ENCODE measurements at regions not wholly inside any gene's neighbourhood (a gene's known extent, or its start where the extent isn't known, plus 50 kb on each side); places are given as distances from the start of the nearest gene placed in this dataset.
"Not testable (repeated sequence)": the region's sequence is repeated elsewhere in the genome, so short reads cannot be mapped to it uniquely, and the experiment has no call there.

GRCh38 chr4:28505064-28505463 is 1644.4 kb downstream of the STIM2 start:
- CTCF ChIA-PET = no interaction called here

GRCh38 chr4:28508636-28509035 is 1648.0 kb downstream of the STIM2 start:
- POLR2A ChIA-PET = no interaction called here
- no peak for ATAC-seq
- 52% methylated on average over 9 of the region's 9 CpGs for WGBS (ENCODE audit: missing lambda C conversion rate)

More at GRCh38 chr4:28505064-28505463, 1644.4 kb downstream of the STIM2 start:
- Histone ChIP-seq H3K4me3 (no peak overlapping the region), H3K27ac (no peak overlapping the region), H3K4me2 (no peak overlapping the region), H3K4me1 (no peaks in the 10 kb centered on the region), H3K9me3 (no peaks in the 10 kb centered on the region)
- TF ChIP-seq TFCP2L1 (CRISPR knock-in tag; IDR thresholded peaks at IDR 0.05) (no peak), FOXS1 (CRISPR knock-in tag; IDR thresholded peaks at IDR 0.05) (no peak)
- DNase-seq (ENCODE audit: low read depth in 1 of 2, low spot score in 1 of 2) = no peak
- POLR2A ChIA-PET = no interaction called here
- no peak for FAIRE-seq
- ATAC-seq = no peak
- WGBS (ENCODE audit: missing lambda C conversion rate) = 24% methylated on average over 4 of the region's 4 CpGs

DNA sequence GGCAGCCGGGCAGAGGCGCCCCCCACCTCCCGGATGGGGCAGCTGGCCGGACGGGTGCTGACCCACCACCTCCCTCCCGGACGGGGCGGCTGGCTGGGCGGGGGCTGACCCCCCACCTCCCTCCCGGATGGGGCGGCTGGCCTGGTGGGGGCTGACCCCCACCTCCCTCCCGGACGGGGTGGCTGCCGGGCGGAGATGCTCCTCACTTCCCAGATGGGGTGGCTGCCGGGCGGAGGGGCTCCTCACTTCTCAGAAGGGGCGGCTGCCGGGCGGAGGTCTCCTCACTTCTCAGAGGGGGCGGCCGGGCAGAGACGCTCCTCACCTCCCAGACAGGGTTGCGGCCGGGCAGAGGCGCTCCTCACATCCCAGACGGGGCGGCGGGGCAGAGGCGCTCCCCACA is 1654.1 kb downstream of the STIM2 start:
- H3K4me2 ChIP-seq; DNase-seq (ENCODE audit: low read depth in 1 of 2, low spot score in 1 of 2); FAIRE-seq; H3K27ac ChIP-seq; H3K4me3 ChIP-seq; POLR2A ChIA-PET; ATAC-seq; H3K4me1 ChIP-seq; CTCF ChIA-PET; H3K9me3 ChIP-seq: not testable (repeated sequence)
- WGBS (ENCODE audit: missing lambda C conversion rate) = 100% methylated on average over 3 of the region's 30 CpGs

More at GRCh38 chr4:28508636-28509035, 1648.0 kb downstream of the STIM2 start:
- CTCF ChIA-PET = no interaction called here
- H3K27ac ChIP-seq = no peak overlapping the region
- TF ChIP-seq HEYL (CRISPR knock-in tag; IDR thresholded peaks at IDR 0.05) (no peak), FOXS1 (CRISPR knock-in tag; IDR thresholded peaks at IDR 0.05) (no peak), ZSCAN20 (CRISPR knock-in tag; IDR thresholded peaks at IDR 0.05) (no peak), CBX8 (IDR thresholded peaks at IDR 0.05) (no peak), BCL3 (IDR thresholded peaks at IDR 0.05) (no peak), JUNB (IDR thresholded peaks at IDR 0.05) (no peak)
- TF ChIP-seq, protein P1, sequence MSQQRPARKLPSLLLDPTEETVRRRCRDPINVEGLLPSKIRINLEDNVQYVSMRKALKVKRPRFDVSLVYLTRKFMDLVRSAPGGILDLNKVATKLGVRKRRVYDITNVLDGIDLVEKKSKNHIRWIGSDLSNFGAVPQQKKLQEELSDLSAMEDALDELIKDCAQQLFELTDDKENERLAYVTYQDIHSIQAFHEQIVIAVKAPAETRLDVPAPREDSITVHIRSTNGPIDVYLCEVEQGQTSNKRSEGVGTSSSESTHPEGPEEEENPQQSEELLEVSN (IDR thresholded peaks at IDR 0.05; ENCODE audit: borderline replicate concordance, low read depth) = no peak
- DNase-seq (ENCODE audit: low read depth in 1 of 2, low spot score in 1 of 2) (no peak), FAIRE-seq (no peak)
- H3K9me3 ChIP-seq = no peaks in the 10 kb centered on the region
- no peak overlapping the region for H3K4me2 ChIP-seq
- H3K4me1 ChIP-seq = no peaks in the 10 kb centered on the region
- H3K4me3 ChIP-seq = no peak overlapping the region

DNA sequence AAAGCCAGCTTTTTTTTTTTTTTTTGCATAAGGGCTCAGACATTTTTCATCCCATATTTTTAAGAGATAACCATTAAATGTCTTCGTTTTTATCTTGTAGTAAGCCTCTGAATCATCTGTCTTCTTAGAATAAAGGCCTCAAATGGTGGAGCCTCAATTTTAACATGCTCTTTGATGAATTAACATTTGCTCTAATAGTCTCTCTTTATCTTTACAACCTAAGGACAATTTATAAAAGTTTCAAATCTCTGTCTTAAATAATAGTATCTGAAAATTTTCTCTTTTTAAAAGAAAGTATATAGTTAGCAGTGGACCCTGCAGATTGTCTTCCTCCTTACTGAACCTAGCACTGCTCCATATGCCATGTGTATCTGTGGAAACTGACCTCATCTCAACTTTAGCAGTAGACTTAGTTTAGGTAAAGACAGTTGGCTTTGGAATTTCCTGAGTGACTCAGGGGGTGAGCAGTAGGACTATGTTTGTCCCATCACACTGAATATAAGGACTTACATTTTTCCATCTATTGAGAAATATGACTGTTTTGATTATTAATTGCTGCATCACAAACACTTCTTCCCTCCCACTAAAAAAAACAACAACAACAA is 1658.0 kb downstream of the STIM2 start:
- WGBS (ENCODE audit: missing lambda C conversion rate) = 8% methylated on average over 1 of the region's 1 CpG
- Histone ChIP-seq H3K4me3 (no peak overlapping the region), H3K27ac (no peak overlapping the region), H3K4me1 (no peaks in the 10 kb centered on the region), H3K9me3 (no peaks in the 10 kb centered on the region), H3K4me2 (no peak overlapping the region)
- no peak for ATAC-seq
- ChIA-PET POLR2A (no interaction called here), CTCF (no interaction called here)
- no peak for FAIRE-seq
- DNase-seq (ENCODE audit: low read depth in 1 of 2, low spot score in 1 of 2) = no peak
- TF ChIP-seq CTCF (IDR thresholded peaks at IDR 0.05) (no peak), HEYL (CRISPR knock-in tag; IDR thresholded peaks at IDR 0.05) (no peak), HOXB13 (CRISPR knock-in tag; IDR thresholded peaks at IDR 0.05; ENCODE audit: low read depth) (no peak), HOXB5 (CRISPR knock-in tag; IDR thresholded peaks at IDR 0.05) (no peak), HDAC2 (IDR thresholded peaks at IDR 0.05) (no peak), PHF8 (IDR thresholded peaks at IDR 0.05; ENCODE audit: borderline replicate concordance, low read depth) (no peak), EP300 (IDR thresholded peaks at IDR 0.05) (no peak), RNF2 (IDR thresholded peaks at IDR 0.05; ENCODE audit: borderline replicate concordance, low read depth) (no peak), POLR2A (IDR thresholded peaks at IDR 0.05; ENCODE audit: low read length) (no peak), MAZ (IDR thresholded peaks at IDR 0.05; ENCODE audit: borderline replicate concordance, low read depth, low read length) (no peak), SREBF2 (IDR thresholded peaks at IDR 0.05) (no peak)
- TF ChIP-seq, protein P2, sequence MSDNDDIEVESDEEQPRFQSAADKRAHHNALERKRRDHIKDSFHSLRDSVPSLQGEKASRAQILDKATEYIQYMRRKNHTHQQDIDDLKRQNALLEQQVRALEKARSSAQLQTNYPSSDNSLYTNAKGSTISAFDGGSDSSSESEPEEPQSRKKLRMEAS (IDR thresholded peaks at IDR 0.05) = no peak
- TF ChIP-seq, protein P3, sequence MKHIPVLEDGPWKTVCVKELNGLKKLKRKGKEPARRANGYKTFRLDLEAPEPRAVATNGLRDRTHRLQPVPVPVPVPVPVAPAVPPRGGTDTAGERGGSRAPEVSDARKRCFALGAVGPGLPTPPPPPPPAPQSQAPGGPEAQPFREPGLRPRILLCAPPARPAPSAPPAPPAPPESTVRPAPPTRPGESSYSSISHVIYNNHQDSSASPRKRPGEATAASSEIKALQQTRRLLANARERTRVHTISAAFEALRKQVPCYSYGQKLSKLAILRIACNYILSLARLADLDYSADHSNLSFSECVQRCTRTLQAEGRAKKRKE (CRISPR knock-in tag; IDR thresholded peaks at IDR 0.05; ENCODE audit: low read depth) = no peak
- TF ChIP-seq, protein P4, sequence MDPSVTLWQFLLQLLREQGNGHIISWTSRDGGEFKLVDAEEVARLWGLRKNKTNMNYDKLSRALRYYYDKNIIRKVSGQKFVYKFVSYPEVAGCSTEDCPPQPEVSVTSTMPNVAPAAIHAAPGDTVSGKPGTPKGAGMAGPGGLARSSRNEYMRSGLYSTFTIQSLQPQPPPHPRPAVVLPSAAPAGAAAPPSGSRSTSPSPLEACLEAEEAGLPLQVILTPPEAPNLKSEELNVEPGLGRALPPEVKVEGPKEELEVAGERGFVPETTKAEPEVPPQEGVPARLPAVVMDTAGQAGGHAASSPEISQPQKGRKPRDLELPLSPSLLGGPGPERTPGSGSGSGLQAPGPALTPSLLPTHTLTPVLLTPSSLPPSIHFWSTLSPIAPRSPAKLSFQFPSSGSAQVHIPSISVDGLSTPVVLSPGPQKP (IDR thresholded peaks at IDR 0.05; ENCODE audit: low read depth, low read length) = no peak
